ENCODE measurements at regions not wholly inside any gene's neighbourhood (a gene's known extent, or its start where the extent isn't known, plus 50 kb on each side); places are given as distances from the start of the nearest gene placed in this dataset.

DNA sequence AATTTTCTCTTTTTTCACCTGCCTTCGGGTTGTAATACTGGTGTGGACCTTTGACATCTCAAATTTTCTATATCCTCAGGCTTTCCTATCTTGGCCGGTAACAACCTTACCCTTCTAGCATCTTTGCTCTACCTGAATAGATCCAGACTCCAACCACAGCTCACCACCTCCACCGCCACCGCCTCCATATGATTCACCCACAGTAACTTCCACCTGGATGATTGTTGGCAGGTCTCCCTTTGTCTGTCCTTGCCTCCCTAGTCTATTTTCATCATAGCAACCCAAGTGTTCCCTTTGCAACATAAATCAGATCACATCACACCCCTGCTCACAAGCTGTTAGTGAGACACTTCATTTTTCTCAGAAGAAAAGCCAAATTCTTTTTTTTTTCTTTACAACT, 525.8 kb upstream of the POU3F2 start:
- H3K27me3 Mint-ChIP-seq (ENCODE audit: insufficient read depth), result no peaks in the 10 kb centered on the region
- Histone ChIP-seq H3K4me1 (ENCODE audit: control insufficient read depth, insufficient read depth, low read length) (no peaks in the 10 kb centered on the region), H3K27me3 (ENCODE audit: control insufficient read depth, insufficient read depth, low read length, poor library complexity, severe bottlenecking) (no peaks in the 10 kb centered on the region), H3K27ac (ENCODE audit: low read depth, low read length) (no peak overlapping the region), H3K9me3 (ENCODE audit: control insufficient read depth, low read length) (no peaks in the 10 kb centered on the region), H3K9ac (ENCODE audit: extremely low read depth, low read length, poor library complexity, severe bottlenecking) (no peak overlapping the region), H3K4me3 (ENCODE audit: low read length) (no peak overlapping the region), H3K36me3 (ENCODE audit: control insufficient read depth, insufficient read depth, low read length) (no peaks in the 10 kb centered on the region)
- H3K36me3 Mint-ChIP-seq (ENCODE audit: low read depth), result no peaks in the 10 kb centered on the region
- no peak overlapping the region for H3K4me3 Mint-ChIP-seq
- no peak overlapping the region for H3K27ac Mint-ChIP-seq
- no peak for DNase-seq
- H3K9me3 Mint-ChIP-seq, result no peaks in the 10 kb centered on the region
- TF ChIP-seq CTCF (conservative IDR thresholded peaks at IDR 0.05), result no peak
- 97 to 100% methylated on average over 4 of the region's 4 CpGs for WGBS, 2 experiments (ENCODE audit: insufficient coverage in 1 of 2, insufficient read length in 1 of 2)
- H3K4me1 Mint-ChIP-seq, result peaks cover 6% of the 10 kb centered on the region

GRCh38 chr6:98310443-98310842, 523.9 kb upstream of the POU3F2 start:
- Mint-ChIP-seq H3K27ac (no peak overlapping the region), H3K9me3 (no peaks in the 10 kb centered on the region), H3K4me3 (no peak overlapping the region), H3K36me3 (ENCODE audit: low read depth) (no peaks in the 10 kb centered on the region), H3K27me3 (ENCODE audit: insufficient read depth) (no peaks in the 10 kb centered on the region), H3K4me1 (peaks cover 6% of the 10 kb centered on the region)
- Histone ChIP-seq H3K4me1 (ENCODE audit: control insufficient read depth, insufficient read depth, low read length) (no peaks in the 10 kb centered on the region), H3K9me3 (ENCODE audit: control insufficient read depth, low read length) (no peaks in the 10 kb centered on the region), H3K36me3 (ENCODE audit: control insufficient read depth, insufficient read depth, low read length) (no peaks in the 10 kb centered on the region), H3K4me3 (ENCODE audit: low read length) (no peak overlapping the region), H3K27me3 (ENCODE audit: control insufficient read depth, insufficient read depth, low read length, poor library complexity, severe bottlenecking) (no peaks in the 10 kb centered on the region), H3K9ac (ENCODE audit: extremely low read depth, low read length, poor library complexity, severe bottlenecking) (no peak overlapping the region), H3K27ac (ENCODE audit: low read depth, low read length) (no peak overlapping the region)
- DNase-seq, result no peak
- TF ChIP-seq CTCF (conservative IDR thresholded peaks at IDR 0.05), result no peak
- WGBS, 2 experiments (ENCODE audit: insufficient coverage in 1 of 2, insufficient read length in 1 of 2), result 78 to 85% methylated on average over 5 of the region's 5 CpGs

DNA sequence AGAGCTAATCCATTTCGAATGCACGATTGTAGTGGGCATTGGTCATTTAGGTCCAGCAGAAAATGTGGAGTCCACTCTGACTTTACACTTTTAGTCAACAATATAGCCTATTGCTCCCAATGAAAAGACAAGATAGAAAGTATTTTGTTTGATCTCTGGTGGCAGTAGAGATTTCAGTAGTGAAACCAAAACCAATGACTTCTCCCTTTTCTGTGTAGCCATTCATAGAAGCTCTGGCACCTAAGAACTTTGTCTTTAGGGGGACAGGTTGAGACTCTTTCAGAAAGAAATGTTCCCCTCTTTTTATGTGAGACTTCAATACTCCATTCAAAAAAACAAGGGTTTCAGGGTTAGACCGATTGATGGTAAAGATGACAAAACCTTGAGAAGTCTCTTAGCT, 510.8 kb upstream of the POU3F2 start:
- 76 to 83% methylated on average over 2 to 3 of the region's 3 CpGs for WGBS, 2 experiments (ENCODE audit: insufficient coverage in 1 of 2, insufficient read length in 1 of 2)
- no peak overlapping the region for H3K9ac ChIP-seq (ENCODE audit: extremely low read depth, low read length, poor library complexity, severe bottlenecking)
- H3K36me3 ChIP-seq (ENCODE audit: control insufficient read depth, insufficient read depth, low read length), result no peaks in the 10 kb centered on the region
- no peaks in the 10 kb centered on the region for H3K36me3 Mint-ChIP-seq (ENCODE audit: low read depth)
- H3K4me1 Mint-ChIP-seq, result peaks cover 7% of the 10 kb centered on the region
- H3K9me3 Mint-ChIP-seq, result no peaks in the 10 kb centered on the region
- H3K4me3 Mint-ChIP-seq, result no peak overlapping the region
- no peak overlapping the region for H3K27ac Mint-ChIP-seq
- H3K27ac ChIP-seq (ENCODE audit: low read depth, low read length), result no peak overlapping the region
- no peaks in the 10 kb centered on the region for H3K27me3 Mint-ChIP-seq (ENCODE audit: insufficient read depth)
- no peaks in the 10 kb centered on the region for H3K9me3 ChIP-seq (ENCODE audit: control insufficient read depth, low read length)
- peaks cover 3% of the 10 kb centered on the region for H3K4me1 ChIP-seq (ENCODE audit: control insufficient read depth, insufficient read depth, low read length)
- no peaks in the 10 kb centered on the region for H3K27me3 ChIP-seq (ENCODE audit: control insufficient read depth, insufficient read depth, low read length, poor library complexity, severe bottlenecking)
- no peak for DNase-seq
- TF ChIP-seq CTCF (conservative IDR thresholded peaks at IDR 0.05), result no peak
- H3K4me3 ChIP-seq (ENCODE audit: low read length), result no peak overlapping the region
